ENCODE measurements at regions not wholly inside any gene's neighbourhood (a gene's known extent, or its start where the extent isn't known, plus 50 kb on each side); places are given as distances from the start of the nearest gene placed in this dataset.

- TF ChIP-seq CTCF (conservative IDR thresholded peaks at IDR 0.05) = no peak
- DNase-seq = no peak
- H3K4me3 Mint-ChIP-seq = no peak overlapping the region
- Histone ChIP-seq H3K4me1 (ENCODE audit: control insufficient read depth, insufficient read depth, low read length) (no peaks in the 10 kb centered on the region), H3K4me3 (ENCODE audit: low read length) (no peak overlapping the region), H3K9ac (ENCODE audit: extremely low read depth, low read length, poor library complexity, severe bottlenecking) (no peak overlapping the region), H3K27ac (ENCODE audit: low read depth, low read length) (no peak overlapping the region), H3K36me3 (ENCODE audit: control insufficient read depth, insufficient read depth, low read length) (no peaks in the 10 kb centered on the region), H3K27me3 (ENCODE audit: control insufficient read depth, insufficient read depth, low read length, poor library complexity, severe bottlenecking) (no peaks in the 10 kb centered on the region), H3K9me3 (ENCODE audit: control insufficient read depth, low read length) (peaks cover 29% of the 10 kb centered on the region)
- H3K9me3 Mint-ChIP-seq = peaks cover 21% of the 10 kb centered on the region
- 94 to 100% methylated on average over 2 to 4 of the region's 4 CpGs for WGBS, 2 experiments (ENCODE audit: insufficient coverage in 1 of 2, insufficient read length in 1 of 2)
- H3K27ac Mint-ChIP-seq = no peak overlapping the region
- no peaks in the 10 kb centered on the region for H3K27me3 Mint-ChIP-seq (ENCODE audit: insufficient read depth)
- peaks cover 3% of the 10 kb centered on the region for H3K36me3 Mint-ChIP-seq (ENCODE audit: low read depth)
- H3K4me1 Mint-ChIP-seq = peaks cover 14% of the 10 kb centered on the region
Observed at GRCh38 chr21:18908641-18909040, 505.1 kb upstream of the TMPRSS15 start.

- H3K27ac Mint-ChIP-seq = no peak overlapping the region
Observed at GRCh38 chr21:18913914-18914313, 510.3 kb upstream of the TMPRSS15 start.

DNA sequence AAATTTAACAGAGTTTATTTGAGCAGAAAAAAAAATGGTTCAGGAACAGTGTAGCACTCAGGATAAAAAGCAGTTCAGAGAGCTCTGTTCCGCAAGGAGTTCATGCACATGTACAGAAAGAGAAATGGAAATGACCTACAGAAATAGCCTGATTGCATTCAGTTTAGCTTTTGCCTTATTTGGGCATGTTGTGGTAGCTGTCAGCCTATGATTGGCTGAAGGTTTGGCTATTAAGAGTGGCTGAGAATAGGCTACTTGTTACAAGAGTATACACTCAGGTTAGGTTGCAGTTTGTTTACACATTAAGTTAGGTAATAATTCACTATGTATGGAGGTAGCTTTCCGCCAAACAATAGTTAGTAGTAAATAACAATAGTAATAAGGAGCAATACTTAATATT, 511.0 kb upstream of the TMPRSS15 start:
- Mint-ChIP-seq H3K36me3 (ENCODE audit: low read depth) (peaks cover 3% of the 10 kb centered on the region), H3K4me1 (no peaks in the 10 kb centered on the region), H3K4me3 (no peak overlapping the region), H3K9me3 (peaks cover 18% of the 10 kb centered on the region), H3K27me3 (ENCODE audit: insufficient read depth) (no peaks in the 10 kb centered on the region), H3K27ac (no peak overlapping the region)
- no peak for DNase-seq
- no peak overlapping the region for H3K4me3 ChIP-seq (ENCODE audit: low read length)
- WGBS, 2 experiments (ENCODE audit: insufficient coverage in 1 of 2, insufficient read length in 1 of 2) = 81 to 88% methylated on average over 1 to 2 of the region's 2 CpGs
- peaks cover 26% of the 10 kb centered on the region for H3K9me3 ChIP-seq (ENCODE audit: control insufficient read depth, low read length)
- H3K4me1 ChIP-seq (ENCODE audit: control insufficient read depth, insufficient read depth, low read length) = no peaks in the 10 kb centered on the region
- H3K27ac ChIP-seq (ENCODE audit: low read depth, low read length) = no peak overlapping the region
- no peaks in the 10 kb centered on the region for H3K36me3 ChIP-seq (ENCODE audit: control insufficient read depth, insufficient read depth, low read length)
- TF ChIP-seq CTCF (conservative IDR thresholded peaks at IDR 0.05) = no peak
- no peak overlapping the region for H3K9ac ChIP-seq (ENCODE audit: extremely low read depth, low read length, poor library complexity, severe bottlenecking)
- H3K27me3 ChIP-seq (ENCODE audit: control insufficient read depth, insufficient read depth, low read length, poor library complexity, severe bottlenecking) = no peaks in the 10 kb centered on the region

More at GRCh38 chr21:18913914-18914313, 510.3 kb upstream of the TMPRSS15 start:
- H3K27me3 Mint-ChIP-seq (ENCODE audit: insufficient read depth) = no peaks in the 10 kb centered on the region
- 92 to 100% methylated on average over 3 to 4 of the region's 4 CpGs for WGBS, 2 experiments (ENCODE audit: insufficient coverage in 1 of 2, insufficient read length in 1 of 2)
- Histone ChIP-seq H3K4me3 (ENCODE audit: low read length) (no peak overlapping the region), H3K9ac (ENCODE audit: extremely low read depth, low read length, poor library complexity, severe bottlenecking) (no peak overlapping the region), H3K4me1 (ENCODE audit: control insufficient read depth, insufficient read depth, low read length) (no peaks in the 10 kb centered on the region), H3K27ac (ENCODE audit: low read depth, low read length) (no peak overlapping the region), H3K27me3 (ENCODE audit: control insufficient read depth, insufficient read depth, low read length, poor library complexity, severe bottlenecking) (no peaks in the 10 kb centered on the region), H3K9me3 (ENCODE audit: control insufficient read depth, low read length) (peaks cover 29% of the 10 kb centered on the region), H3K36me3 (ENCODE audit: control insufficient read depth, insufficient read depth, low read length) (no peaks in the 10 kb centered on the region)
- no peaks in the 10 kb centered on the region for H3K4me1 Mint-ChIP-seq
- DNase-seq = peak; percentile 55
- peaks cover 21% of the 10 kb centered on the region for H3K9me3 Mint-ChIP-seq
- TF ChIP-seq CTCF (conservative IDR thresholded peaks at IDR 0.05) = peak; percentile 34
- no peak overlapping the region for H3K4me3 Mint-ChIP-seq
- H3K36me3 Mint-ChIP-seq (ENCODE audit: low read depth) = peaks cover 3% of the 10 kb centered on the region

Data from endodermal cell (in vitro differentiated cells).